ENCODE measurements at regions not wholly inside any gene's neighbourhood (a gene's known extent, or its start where the extent isn't known, plus 50 kb on each side); places are given as distances from the start of the nearest gene placed in this dataset.

DNA sequence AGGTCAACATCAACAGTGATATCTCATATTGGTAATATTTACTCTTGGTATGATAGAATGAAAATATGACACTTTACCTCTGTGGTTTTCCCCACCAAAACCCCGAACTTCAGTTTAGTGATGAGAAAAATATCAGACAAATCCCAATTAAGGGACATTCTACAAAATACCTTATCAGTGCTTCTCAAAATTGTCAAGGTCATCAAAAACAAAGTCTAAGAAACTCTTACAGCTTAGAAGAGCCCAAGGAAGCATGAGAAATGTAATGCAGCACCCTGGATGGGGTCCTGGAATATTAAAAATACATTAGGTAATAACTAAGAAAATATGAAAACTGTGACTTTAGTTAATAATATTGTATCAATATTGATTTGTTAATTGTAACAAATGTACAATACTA lies 148.3 kb upstream of the TFAP2D start:
- TF ChIP-seq, protein P1, sequence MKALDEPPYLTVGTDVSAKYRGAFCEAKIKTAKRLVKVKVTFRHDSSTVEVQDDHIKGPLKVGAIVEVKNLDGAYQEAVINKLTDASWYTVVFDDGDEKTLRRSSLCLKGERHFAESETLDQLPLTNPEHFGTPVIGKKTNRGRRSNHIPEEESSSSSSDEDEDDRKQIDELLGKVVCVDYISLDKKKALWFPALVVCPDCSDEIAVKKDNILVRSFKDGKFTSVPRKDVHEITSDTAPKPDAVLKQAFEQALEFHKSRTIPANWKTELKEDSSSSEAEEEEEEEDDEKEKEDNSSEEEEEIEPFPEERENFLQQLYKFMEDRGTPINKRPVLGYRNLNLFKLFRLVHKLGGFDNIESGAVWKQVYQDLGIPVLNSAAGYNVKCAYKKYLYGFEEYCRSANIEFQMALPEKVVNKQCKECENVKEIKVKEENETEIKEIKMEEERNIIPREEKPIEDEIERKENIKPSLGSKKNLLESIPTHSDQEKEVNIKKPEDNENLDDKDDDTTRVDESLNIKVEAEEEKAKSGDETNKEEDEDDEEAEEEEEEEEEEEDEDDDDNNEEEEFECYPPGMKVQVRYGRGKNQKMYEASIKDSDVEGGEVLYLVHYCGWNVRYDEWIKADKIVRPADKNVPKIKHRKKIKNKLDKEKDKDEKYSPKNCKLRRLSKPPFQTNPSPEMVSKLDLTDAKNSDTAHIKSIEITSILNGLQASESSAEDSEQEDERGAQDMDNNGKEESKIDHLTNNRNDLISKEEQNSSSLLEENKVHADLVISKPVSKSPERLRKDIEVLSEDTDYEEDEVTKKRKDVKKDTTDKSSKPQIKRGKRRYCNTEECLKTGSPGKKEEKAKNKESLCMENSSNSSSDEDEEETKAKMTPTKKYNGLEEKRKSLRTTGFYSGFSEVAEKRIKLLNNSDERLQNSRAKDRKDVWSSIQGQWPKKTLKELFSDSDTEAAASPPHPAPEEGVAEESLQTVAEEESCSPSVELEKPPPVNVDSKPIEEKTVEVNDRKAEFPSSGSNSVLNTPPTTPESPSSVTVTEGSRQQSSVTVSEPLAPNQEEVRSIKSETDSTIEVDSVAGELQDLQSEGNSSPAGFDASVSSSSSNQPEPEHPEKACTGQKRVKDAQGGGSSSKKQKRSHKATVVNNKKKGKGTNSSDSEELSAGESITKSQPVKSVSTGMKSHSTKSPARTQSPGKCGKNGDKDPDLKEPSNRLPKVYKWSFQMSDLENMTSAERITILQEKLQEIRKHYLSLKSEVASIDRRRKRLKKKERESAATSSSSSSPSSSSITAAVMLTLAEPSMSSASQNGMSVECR (CRISPR knock-in tag; IDR thresholded peaks at IDR 0.05; ENCODE audit: borderline replicate concordance), result no peak
- TF ChIP-seq, protein P2, sequence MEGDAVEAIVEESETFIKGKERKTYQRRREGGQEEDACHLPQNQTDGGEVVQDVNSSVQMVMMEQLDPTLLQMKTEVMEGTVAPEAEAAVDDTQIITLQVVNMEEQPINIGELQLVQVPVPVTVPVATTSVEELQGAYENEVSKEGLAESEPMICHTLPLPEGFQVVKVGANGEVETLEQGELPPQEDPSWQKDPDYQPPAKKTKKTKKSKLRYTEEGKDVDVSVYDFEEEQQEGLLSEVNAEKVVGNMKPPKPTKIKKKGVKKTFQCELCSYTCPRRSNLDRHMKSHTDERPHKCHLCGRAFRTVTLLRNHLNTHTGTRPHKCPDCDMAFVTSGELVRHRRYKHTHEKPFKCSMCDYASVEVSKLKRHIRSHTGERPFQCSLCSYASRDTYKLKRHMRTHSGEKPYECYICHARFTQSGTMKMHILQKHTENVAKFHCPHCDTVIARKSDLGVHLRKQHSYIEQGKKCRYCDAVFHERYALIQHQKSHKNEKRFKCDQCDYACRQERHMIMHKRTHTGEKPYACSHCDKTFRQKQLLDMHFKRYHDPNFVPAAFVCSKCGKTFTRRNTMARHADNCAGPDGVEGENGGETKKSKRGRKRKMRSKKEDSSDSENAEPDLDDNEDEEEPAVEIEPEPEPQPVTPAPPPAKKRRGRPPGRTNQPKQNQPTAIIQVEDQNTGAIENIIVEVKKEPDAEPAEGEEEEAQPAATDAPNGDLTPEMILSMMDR (IDR thresholded peaks at IDR 0.05), result no peak

Data from WTC11 (cell line).